K562 (cell line): ENCODE measurements at regions not wholly inside any gene's neighbourhood (a gene's known extent, or its start where the extent isn't known, plus 50 kb on each side); places are given as distances from the start of the nearest gene placed in this dataset.

ENCODE experiments used
- ATAC-seq: fragments of 200-7000 bp; cut with Tn5 transposase; 3 replicates; pipeline ENCODE4 v1.9.1; 2020; ENCODE audit warnings: moderate library complexity
- BruUV-seq: library from RNA; stranded (reverse); fragments of 400-500 nt; replicated peaks from 2 replicates; lab custom pipeline; 2021; lab: Mats Ljungman, UMichigan
- CTCF ChIA-PET: fragments of 300-600 bp; formaldehyde crosslinking; extraction: SDS; loops from one replicate; lab custom pipeline; 2021; ENCODE audit warnings: low intra/inter-chr PET ratio; lab: Yijun Ruan, JAX
- POLR2A ChIA-PET: fragments of 300-600, 350-650 bp; sonication (Branson Sonifier 250); formaldehyde crosslinking; extraction: SDS; loops from one replicate; lab custom pipeline; 2021; ENCODE audit warnings: antibody characterized with exemption, inconsistent platforms; lab: Yijun Ruan, JAX
- DNase-seq, 4 experiments: peaks; one replicate each; pipeline versions ENCODE4 v3.0.0 to v3.0.0-alpha.2; 2011 to 2018; ENCODE audit warnings: low spot score in 3 of 4, mixed read lengths in 3 of 4; ENCODE audit errors: extremely low read depth in 1 of 4
- FAIRE-seq: peaks from 2 replicates; lab custom pipeline; 2011; peaks lifted over from hg19 to GRCh38; lab: Jason Lieb, UNC
- H2AFZ ChIP-seq: 2 replicates; pipeline ENCODE4 v1.6.0; 2011; ENCODE audit warnings: low read depth, low read length, control low read depth, inconsistent platforms
- H3K27ac ChIP-seq: fragments of 200-600 bp; 3 replicates; pipeline ENCODE4 v1.8.0; 2011; ENCODE audit warnings: low read depth, mild to moderate bottlenecking, control low read depth, inconsistent platforms, low read length, moderate library complexity, mixed read lengths; ENCODE audit errors: extremely low read depth
- H3K27me3 ChIP-seq, 2 experiments: fragments of 300-600 bp in 1 of 2; 2 replicates in 1 of 2; 3 replicates in 1 of 2; pipeline versions ENCODE4 v1.6.0 to v1.8.0; 2011; ENCODE audit warnings: inconsistent platforms in 2 of 2, low read length in 2 of 2, mild to moderate bottlenecking in 1 of 2, mixed read lengths in 1 of 2, moderate library complexity in 1 of 2; ENCODE audit not compliant: control insufficient read depth in 2 of 2, insufficient read depth in 2 of 2
- H3K36me3 ChIP-seq: fragments of 300-600 bp; 3 replicates; pipeline ENCODE4 v1.8.0; 2011; ENCODE audit warnings: mild to moderate bottlenecking, low read length, inconsistent platforms; ENCODE audit not compliant: control insufficient read depth, insufficient read depth
- H3K4me1 ChIP-seq, 2 experiments: fragments of 200-600 bp in 1 of 2; replicated peaks in 1 of 2; 2 replicates in 1 of 2; 3 replicates in 1 of 2; pipeline versions ENCODE4 v1.5.1 to v1.8.0; 2011; ENCODE audit warnings: inconsistent platforms in 2 of 2, low read length in 2 of 2, mild to moderate bottlenecking in 1 of 2, mixed read lengths in 1 of 2, moderate library complexity in 1 of 2; ENCODE audit not compliant: control insufficient read depth in 2 of 2, insufficient read depth in 2 of 2
- H3K4me2 ChIP-seq: 2 replicates; pipeline ENCODE4 v1.6.1; 2011; ENCODE audit warnings: low read length, control low read depth, inconsistent platforms, mixed read lengths; ENCODE audit not compliant: insufficient read depth
- H3K4me3 ChIP-seq: fragments of 200-600 bp; sonication (generic), shearing (Covaris generic); 2 replicates; pipeline ENCODE4 v1.5.1; 2016; ENCODE audit warnings: control low read depth, inconsistent platforms
- H3K79me2 ChIP-seq: fragments of 200-600 bp; 3 replicates; pipeline ENCODE4 v1.8.0; 2011; ENCODE audit warnings: low read length, inconsistent platforms; ENCODE audit not compliant: control insufficient read depth, insufficient read depth
- H3K9ac ChIP-seq, 2 experiments: 2 replicates each; pipeline versions ENCODE4 v1.6.0 to v1.6.1; 2011; ENCODE audit warnings: low read depth in 2 of 2, low read length in 2 of 2, control low read depth in 1 of 2, inconsistent platforms in 1 of 2, mild to moderate bottlenecking in 1 of 2, mixed read lengths in 1 of 2; ENCODE audit not compliant: insufficient read depth in 1 of 2
- H3K9me1 ChIP-seq: one replicate; pipeline ENCODE4 v1.6.0; 2011; ENCODE audit warnings: inconsistent platforms, mild to moderate bottlenecking, low read length, moderate library complexity; ENCODE audit not compliant: control insufficient read depth, insufficient read depth
- H3K9me3 ChIP-seq: replicated peaks from 2 replicates; pipeline ENCODE4 v1.5.1; 2011; ENCODE audit warnings: low read depth, low read length, inconsistent platforms; ENCODE audit not compliant: control insufficient read depth, insufficient read depth
- H4K20me1 ChIP-seq: replicated peaks from 2 replicates; pipeline ENCODE4 v1.6.1; 2011; ENCODE audit warnings: low read length, inconsistent platforms, mixed read lengths; ENCODE audit not compliant: control insufficient read depth, insufficient read depth
- MAFK ChIP-seq: IDR thresholded peaks from 2 replicates; pipeline ENCODE4 v1.6.1; 2011; ENCODE audit warnings: low read length, improper control_type of control experiment
- RNF2 ChIP-seq: sonication (generic); IDR thresholded peaks from 2 replicates; pipeline ENCODE4 v1.6.1; 2016
- ZBTB40 ChIP-seq, 2 experiments: fragments of 450-650 bp in 1 of 2; sonication (generic) in 1 of 2; formaldehyde crosslinking in 1 of 2; IDR thresholded peaks; 2 replicates each; pipeline versions ENCODE4 v1.7.1 to v1.9.0; 2016 to 2022; ENCODE audit warnings: inconsistent platforms in 1 of 2, mild to moderate bottlenecking in 1 of 2, missing genetic modification reagents in 1 of 2
- WGBS: fragments of 100-300 bp; shearing (Covaris generic); methylation state at CpG from one replicate; pipeline ENCODE4 v1.1.6; 2016; ENCODE audit warnings: low coverage, mixed read lengths; ENCODE audit not compliant: insufficient coverage; ENCODE audit errors: missing lambda C conversion rate; 5-methylcytosine and 5-hydroxymethylcytosine counted together
- in situ Hi-C: fragments of 300-500 bp; cut with MboI; formaldehyde crosslinking; loops from 4 replicates; pipeline ENCODE4 v1.15.0; 2018; ENCODE audit warnings: inconsistent platforms, mixed read lengths
- intact Hi-C: fragments of 100-400 bp; cut with micrococcal nuclease; formaldehyde crosslinking; loops from 2 replicates; pipeline ENCODE4 v1.14.2; 2022

GRCh38 chr22:48698618-48699017, 1129.1 kb downstream of the BRD1 start:
- Histone ChIP-seq H3K4me1 (no peaks in the 10 kb centered on the region), H3K9me3 (no peaks in the 10 kb centered on the region), H3K4me3 (no peak overlapping the region), H3K79me2 (no peaks in the 10 kb centered on the region), H3K4me2 (no peak overlapping the region), H2AFZ (no peak overlapping the region), H3K9ac (no peak overlapping the region), H3K36me3 (no peaks in the 10 kb centered on the region), H3K27ac (no peak overlapping the region), H4K20me1 (no peaks in the 10 kb centered on the region; the same call in 1 of the 2 replicates), H3K9me1 (no peaks in the 10 kb centered on the region), H3K27me3 (no peaks in the 10 kb centered on the region; a peak in 2 of 5 replicates)
- no peak for FAIRE-seq
- no TSS peak for BruUV-seq
- in situ Hi-C loops = no loop called here
- CTCF ChIA-PET = no interaction called here
- no peak for TF ChIP-seq RNF2
- TF ChIP-seq MAFK = no peak
- no peak for TF ChIP-seq ZBTB40 (IDR thresholded peaks at IDR 0.05)
- TF ChIP-seq ZBTB40 (CRISPR knock-in tag; IDR thresholded peaks at IDR 0.05) = no peak
- ATAC-seq = no peak
- no peak for DNase-seq
- WGBS = 0% methylated on average over 9 of the region's 13 CpGs
- POLR2A ChIA-PET = no interaction called here
- intact Hi-C loops = no loop called here
